K562 (cell line): ENCODE measurements at regions not wholly inside any gene's neighbourhood (a gene's known extent, or its start where the extent isn't known, plus 50 kb on each side); places are given as distances from the start of the nearest gene placed in this dataset.
"Not testable (repeated sequence)": the region's sequence is repeated elsewhere in the genome, so short reads cannot be mapped to it uniquely, and the experiment has no call there.

Experiments
- ELF4 ChIP-seq: fragments of 450-650 bp; formaldehyde crosslinking; IDR thresholded peaks from 2 replicates; pipeline ENCODE4 v1.4.0; 2022; ENCODE audit warnings: missing genetic modification characterization
- TF ChIP-seq, protein P1 (sequence below): sonication (generic); formaldehyde crosslinking; IDR thresholded peaks from 2 replicates; pipeline ENCODE4 v1.8.1; 2022; ENCODE audit warnings: missing genetic modification reagents

- not testable (repeated sequence) for TF ChIP-seq ELF4 (CRISPR knock-in tag)
- TF ChIP-seq, protein P1, sequence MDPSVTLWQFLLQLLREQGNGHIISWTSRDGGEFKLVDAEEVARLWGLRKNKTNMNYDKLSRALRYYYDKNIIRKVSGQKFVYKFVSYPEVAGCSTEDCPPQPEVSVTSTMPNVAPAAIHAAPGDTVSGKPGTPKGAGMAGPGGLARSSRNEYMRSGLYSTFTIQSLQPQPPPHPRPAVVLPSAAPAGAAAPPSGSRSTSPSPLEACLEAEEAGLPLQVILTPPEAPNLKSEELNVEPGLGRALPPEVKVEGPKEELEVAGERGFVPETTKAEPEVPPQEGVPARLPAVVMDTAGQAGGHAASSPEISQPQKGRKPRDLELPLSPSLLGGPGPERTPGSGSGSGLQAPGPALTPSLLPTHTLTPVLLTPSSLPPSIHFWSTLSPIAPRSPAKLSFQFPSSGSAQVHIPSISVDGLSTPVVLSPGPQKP (CRISPR knock-in tag) = not testable (repeated sequence)
These were observed 452.0 kb downstream of the MIAT start for GRCh38 chr22:27109406-27109805.
